ENCODE measurements at regions not wholly inside any gene's neighbourhood (a gene's known extent, or its start where the extent isn't known, plus 50 kb on each side); places are given as distances from the start of the nearest gene placed in this dataset.

DNA sequence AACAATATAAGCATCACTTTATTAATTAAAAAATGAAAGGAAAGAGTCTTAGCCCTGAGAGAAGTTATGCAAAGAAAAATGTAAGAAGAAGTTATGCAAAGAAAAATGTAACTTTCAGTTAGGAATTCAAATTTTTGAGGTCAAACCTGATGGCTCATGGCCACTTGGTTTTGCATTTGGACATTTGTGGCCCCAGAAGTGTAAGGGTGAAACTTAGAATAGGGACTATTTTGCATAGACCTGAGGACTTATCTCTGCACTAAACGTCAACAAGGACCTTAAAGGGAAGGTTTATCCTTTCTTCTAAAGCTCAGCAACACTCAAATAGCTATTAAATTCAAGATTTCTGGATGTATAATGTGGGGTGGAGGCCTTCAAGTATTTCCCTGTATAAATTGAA is 724.5 kb upstream of the POT1 start:
- DNase-seq = no peak

DNA sequence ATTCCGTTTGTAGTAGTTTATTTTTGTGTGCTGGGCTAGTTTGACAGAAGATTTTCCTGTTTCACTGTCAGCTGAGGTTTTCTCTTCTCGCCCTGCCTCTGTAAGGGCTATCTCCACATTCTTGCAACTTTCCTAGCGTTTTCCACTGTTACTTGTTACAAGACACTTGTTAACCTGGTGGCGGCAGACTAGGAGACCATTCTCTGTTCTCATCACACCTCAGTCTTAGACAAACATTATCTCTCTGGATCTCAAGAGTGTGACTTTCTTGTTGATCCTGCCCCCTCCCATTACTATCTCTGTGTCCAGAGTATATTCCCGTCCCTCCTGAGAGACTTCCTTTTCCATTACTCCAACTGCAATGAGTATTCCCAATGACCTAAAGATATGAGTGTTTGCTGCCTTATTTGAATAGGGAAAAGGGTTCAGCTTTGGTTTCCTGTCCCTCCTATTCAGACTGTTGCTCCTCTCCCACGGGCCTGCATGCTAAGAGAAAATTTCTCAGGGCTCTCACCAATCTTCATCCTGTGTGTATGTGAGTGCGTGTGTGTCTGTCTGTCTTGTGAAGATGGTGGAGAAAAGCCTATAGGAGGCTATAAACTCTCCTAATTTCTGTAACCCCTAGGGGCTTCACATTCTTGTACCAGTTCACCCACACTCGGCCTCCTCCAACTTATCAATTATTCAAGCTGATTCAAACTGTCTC is 722.4 kb upstream of the POT1 start:
- DNase-seq = no peak

GRCh38 chr7:125648543-125648942 is 718.9 kb upstream of the POT1 start:
- no peak for DNase-seq

DNA sequence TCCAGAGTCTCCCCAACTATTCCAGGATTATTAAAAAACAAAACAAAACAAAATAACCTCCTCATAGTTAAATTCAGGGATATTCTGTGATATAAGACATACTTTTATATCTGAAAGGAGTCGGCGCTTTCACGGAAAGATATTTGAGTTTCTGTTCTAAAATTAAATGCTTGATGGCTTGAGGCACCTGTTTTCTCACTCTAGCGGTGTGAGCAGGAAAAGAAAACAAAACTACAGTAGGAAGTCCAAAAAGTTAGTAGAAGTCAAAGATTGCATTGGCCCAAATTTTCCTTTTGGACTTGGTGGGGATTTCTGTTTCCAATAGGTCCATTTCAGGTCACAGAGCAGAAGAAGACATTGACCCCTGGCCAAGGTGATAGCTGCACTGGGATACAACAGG is 716.1 kb upstream of the POT1 start:
- DNase-seq = no peak

- DNase-seq = no peak
These were observed 714.5 kb upstream of the POT1 start for GRCh38 chr7:125644109-125644508.

GRCh38 chr7:125643302-125643701 is 713.7 kb upstream of the POT1 start:
- no peak for DNase-seq

GRCh38 chr7:125641884-125642283 is 712.3 kb upstream of the POT1 start:
- no peak for DNase-seq

GRCh38 chr7:125636320-125636962 is 706.8 kb upstream of the POT1 start:
- DNase-seq = no peak

GRCh38 chr7:125618516-125618915 is 688.9 kb upstream of the POT1 start:
- no peak for DNase-seq

GRCh38 chr7:125611582-125611981 is 682.0 kb upstream of the POT1 start:
- DNase-seq = no peak

- no peak for DNase-seq
These were observed 677.0 kb upstream of the POT1 start for GRCh38 chr7:125606671-125607070.

DNA sequence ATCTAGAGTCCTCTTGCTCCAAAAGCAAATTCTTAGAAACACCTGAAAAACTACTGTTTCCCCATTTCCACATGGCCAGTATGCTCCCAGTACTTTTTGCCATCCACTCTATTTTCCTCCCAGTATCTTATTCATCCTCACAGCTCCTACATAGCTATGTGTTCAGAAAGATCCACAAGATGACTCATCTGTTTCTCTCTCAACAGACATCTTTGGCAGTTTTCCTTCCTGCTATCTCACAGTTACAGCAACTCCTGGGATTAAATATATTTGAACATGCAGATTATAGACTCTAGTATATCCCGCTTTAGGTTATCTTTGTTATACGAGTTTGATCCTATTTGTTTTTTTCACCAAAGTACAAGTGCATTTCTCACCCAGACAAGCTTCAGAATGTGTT is 675.6 kb upstream of the POT1 start:
- no peak for DNase-seq

DNA sequence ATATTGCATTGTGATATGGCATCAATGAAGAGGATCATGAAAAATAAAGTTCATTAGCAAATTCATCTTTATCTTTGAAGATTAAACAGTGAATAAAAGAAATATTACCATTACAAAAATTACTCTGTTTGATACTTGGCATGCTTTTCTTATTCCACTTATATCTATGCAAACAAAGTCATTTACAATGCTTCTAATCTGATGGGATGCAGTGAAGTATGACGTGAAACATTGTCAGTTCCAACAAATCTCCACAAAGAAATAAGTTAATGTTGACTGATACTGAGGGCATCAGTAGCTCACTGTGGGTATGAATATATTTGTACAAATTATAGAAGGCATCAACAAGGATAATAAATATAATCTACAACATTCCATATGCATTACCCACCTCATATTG is 672.8 kb upstream of the POT1 start:
- DNase-seq = no peak

- DNase-seq = no peak
These were observed 669.8 kb upstream of the POT1 start for GRCh38 chr7:125599387-125599786.

GRCh38 chr7:125592331-125592730 is 662.7 kb upstream of the POT1 start:
- DNase-seq = no peak

- no peak for DNase-seq
These were observed 643.5 kb upstream of the POT1 start for GRCh38 chr7:125573126-125573525.

- DNase-seq = no peak
These were observed 642.8 kb upstream of the POT1 start for GRCh38 chr7:125572414-125572813.

DNA sequence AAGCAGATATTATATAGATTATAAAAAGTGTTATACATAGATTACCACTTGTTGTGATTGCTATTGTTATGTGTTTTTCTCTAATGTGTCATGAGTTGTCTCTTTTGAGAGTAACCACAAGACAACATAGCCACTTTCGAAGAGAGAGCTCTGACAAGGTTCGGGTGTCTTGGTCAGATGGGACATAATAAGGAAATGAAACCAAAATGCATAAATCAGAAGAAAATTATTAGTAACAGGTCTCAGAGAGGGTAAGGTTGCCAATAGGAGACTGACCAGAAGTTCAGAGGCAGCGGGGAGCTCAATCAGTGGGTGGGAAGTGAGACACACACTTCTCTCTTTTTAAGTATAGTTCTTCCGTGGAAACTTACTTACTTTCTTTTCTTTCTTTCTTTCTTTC is 639.2 kb upstream of the POT1 start:
- no peak for DNase-seq

GRCh38 chr7:125567686-125568085 is 638.1 kb upstream of the POT1 start:
- DNase-seq = no peak

DNA sequence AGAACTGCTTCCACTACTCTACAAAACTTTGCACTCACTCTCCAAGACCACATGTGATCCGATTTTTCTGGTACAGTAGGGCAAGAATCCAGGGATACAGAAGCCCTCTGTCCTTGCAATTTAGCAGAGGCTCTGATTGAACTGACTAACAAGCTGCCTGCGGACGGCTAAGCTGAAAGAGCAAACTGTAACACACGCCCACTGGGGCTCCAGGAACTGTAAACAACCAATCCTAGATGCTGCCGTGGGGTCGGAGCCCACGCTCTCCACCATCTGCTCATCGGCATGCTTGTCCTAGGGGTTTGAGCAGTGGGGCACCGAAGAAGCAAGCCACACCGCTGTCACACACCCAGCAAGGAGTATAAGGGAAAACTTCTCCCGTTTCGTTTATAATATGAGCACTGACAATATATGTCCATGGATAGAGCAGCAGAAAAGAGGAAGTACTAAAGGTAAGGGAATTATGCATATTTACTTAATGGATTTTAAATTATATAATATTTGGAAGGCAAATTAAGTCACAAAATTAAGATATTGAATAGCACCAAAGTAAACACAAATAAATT is 634.4 kb upstream of the POT1 start:
- no peak for DNase-seq

DNA sequence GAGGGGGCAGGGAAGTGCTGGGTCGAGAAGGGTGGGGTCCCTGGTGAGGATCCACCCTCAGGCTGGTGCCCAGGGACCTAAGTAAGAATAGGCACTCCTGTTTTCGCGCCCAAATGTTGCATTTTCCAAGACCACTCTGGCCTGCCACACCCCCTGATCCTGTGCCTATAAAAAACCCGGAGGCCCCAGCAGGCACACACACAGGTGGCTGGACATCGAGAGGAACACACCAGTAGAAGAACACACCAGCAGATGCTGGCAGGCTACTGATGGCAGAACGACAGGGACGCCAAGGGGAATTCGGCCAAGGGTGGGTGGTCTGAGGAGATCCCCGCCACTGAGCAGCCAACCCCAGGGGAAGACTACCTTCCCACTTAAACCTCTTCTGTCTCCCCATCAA is 633.9 kb upstream of the POT1 start:
- DNase-seq = no peak

DNA sequence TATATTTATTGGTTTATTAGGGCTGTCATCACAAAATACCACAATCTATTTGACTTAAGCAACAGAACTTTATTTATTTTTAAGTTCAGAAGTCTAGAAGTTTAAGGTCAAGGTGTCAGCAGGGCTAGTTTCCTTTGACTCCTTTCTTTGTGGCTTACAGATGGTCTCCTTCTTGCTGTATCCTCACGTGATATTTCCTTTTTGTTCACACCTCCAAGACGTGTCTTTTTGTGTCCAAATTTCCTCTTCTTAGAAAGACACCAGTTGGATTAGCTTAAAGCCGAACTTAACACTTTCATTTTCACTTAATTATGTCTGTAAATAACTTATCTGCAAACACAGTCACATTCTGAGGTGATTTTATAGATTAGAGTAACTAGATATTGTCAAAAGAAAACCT is 631.4 kb upstream of the POT1 start:
- DNase-seq = no peak

DNA sequence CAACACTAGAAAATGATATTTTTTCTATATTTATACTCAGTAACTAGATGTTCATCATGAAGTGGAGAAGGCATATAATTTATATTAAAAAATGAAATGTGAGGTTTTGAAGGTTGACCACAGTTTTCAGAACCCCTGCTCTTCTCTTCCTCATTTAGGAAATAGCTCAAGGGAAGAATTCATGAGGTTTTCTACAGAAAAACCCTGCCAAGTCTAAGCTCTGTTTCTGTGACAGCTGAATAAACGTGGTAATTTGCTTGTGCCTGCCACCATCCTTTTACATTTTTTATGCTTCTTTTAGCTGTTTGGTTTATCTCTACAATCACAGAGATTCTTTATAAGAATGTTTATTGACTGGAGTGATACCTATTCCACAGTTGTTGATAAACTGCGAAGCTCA is 630.3 kb upstream of the POT1 start:
- no peak for DNase-seq

GRCh38 chr7:125555916-125556315 is 626.3 kb upstream of the POT1 start:
- DNase-seq = no peak

DNA sequence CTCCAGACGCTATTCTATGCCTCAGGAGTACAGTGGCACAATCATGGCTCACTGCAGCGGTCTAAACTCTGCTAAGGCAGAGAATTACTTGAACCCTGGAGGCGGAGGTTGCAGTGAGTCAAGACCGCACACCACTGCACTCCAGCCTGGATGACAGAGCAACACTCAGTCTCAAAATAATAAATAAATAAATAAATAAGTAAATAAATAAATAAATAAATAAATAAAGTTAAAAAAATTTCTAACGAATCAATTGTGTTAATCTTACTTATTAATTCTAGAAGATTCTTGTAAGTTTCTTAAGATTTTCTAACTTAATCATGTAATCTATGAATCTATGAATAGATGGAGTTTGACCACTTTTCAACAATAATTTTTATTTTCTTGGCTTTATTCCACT is 621.4 kb upstream of the POT1 start:
- DNase-seq = no peak
